Activated CD4-positive, alpha-beta T cell treated with anti-CD3 and anti-CD28 coated beads, Interleukin-2, amount 50 U/mL, for 4 hours (primary cell): ENCODE measurements at regions not wholly inside any gene's neighbourhood (a gene's known extent, or its start where the extent isn't known, plus 50 kb on each side); places are given as distances from the start of the nearest gene placed in this dataset.

ENCODE experiments used
- DNase-seq, 2 experiments: peaks; one replicate each; pipeline ENCODE4 v3.0.0-alpha.2; 2020

- DNase-seq = no peak
These were observed 234.5 kb downstream of the METTL4 start for GRCh38 chr18:2336690-2337392.

GRCh38 chr18:2337552-2338141 is 233.7 kb downstream of the METTL4 start:
- peak; percentile 35 to 47 for DNase-seq

- DNase-seq = no peak
These were observed 232.7 kb downstream of the METTL4 start for GRCh38 chr18:2338601-2339000.

DNA sequence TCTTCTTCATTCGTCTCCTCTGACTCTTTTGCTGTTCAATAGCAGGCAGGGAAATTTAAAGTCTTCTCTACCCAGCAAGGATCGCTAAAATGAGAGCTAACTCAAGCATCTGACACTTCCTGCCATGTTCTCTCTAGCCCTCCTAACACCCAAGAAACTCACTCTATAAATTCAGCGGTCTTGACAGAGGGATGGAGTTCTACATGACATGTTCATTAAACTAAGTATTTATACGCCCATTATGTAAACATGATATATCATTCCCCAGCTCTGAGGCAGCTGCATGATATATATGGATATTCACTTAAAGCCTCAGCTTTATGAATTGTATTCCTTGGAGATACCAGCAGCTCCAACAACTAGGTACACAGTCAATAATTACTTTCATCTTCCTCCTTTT is 231.0 kb downstream of the METTL4 start:
- DNase-seq = no peak

DNA sequence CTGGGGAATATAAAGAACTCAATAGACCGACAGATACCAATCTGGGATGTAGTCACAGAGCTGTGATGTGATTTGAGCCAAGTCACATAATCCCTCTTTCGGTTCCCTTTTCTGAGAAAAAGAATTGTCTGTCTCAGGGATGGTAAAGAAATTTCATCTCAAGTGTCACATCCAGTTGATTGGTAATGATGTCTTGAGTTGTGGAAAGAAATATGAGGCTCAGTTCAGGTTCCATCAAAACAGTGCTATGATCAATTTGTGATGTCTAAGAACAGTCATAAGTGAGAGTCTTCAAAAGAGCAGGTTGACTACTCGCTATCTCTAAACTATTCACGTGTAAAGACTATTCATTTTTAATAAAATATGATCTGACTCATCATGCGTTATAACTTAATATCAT is 223.3 kb downstream of the METTL4 start:
- no peak for DNase-seq

GRCh38 chr18:2351126-2351850 is 220.0 kb downstream of the METTL4 start:
- no peak for DNase-seq

DNA sequence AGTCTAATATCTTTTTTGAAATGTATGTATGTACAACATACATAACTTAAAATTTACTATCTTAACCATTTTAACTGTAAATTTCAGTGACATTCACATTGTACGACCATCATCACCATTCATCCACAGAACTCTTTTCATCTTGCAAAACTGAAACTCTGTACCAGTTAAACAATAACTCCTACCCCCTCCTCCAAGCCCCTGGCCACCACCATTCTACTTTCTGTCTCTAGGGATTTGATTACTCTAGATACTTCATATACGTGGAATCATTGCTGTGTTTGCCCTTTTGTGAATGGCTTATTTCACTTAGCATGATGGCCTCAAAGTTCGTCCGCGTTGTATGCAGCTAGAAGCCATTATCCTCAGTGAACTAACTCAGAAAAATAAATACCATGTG is 217.0 kb downstream of the METTL4 start:
- no peak for DNase-seq

- no peak for DNase-seq
These were observed 214.4 kb downstream of the METTL4 start for GRCh38 chr18:2356906-2357305.

DNA sequence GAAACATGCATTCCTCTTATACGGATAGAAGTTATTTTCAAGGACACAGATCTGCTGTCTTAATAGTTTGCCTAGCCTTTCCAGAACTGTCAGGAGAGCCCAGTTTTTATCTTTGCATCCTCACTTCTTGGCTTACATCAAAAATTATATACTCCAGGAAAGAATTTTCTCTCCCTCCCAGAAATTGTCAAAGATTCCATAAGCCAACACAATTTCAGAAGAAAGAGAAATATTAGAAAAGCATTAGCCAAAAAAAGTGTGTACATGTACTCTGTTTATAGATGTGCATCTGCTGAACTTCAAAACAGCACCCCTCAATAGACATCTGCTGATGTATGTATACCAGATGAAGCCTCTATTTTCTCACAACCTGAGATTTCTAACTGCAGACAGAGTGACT is 210.4 kb downstream of the METTL4 start:
- DNase-seq = no peak

- no peak for DNase-seq
These were observed 203.2 kb downstream of the METTL4 start for GRCh38 chr18:2368102-2368501.

DNA sequence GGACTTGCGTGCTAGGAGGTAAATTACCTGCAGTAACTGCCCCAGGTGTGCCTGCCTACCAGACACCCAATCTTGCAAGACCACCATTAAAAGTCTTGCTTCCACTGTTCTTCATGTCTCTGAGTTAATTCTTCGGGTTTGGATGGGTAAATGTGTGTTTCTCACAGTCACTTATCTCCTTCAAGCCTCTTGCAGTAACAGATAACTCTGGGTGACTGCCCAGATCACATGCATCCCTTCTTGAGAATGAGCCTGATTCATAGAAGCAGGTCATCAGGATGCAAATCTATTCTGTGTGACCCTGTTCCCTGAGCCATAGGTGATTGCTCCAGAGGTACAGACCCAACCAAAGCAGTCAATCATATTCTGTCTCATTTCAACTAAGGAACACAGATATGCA is 194.6 kb downstream of the METTL4 start:
- DNase-seq = no peak

DNA sequence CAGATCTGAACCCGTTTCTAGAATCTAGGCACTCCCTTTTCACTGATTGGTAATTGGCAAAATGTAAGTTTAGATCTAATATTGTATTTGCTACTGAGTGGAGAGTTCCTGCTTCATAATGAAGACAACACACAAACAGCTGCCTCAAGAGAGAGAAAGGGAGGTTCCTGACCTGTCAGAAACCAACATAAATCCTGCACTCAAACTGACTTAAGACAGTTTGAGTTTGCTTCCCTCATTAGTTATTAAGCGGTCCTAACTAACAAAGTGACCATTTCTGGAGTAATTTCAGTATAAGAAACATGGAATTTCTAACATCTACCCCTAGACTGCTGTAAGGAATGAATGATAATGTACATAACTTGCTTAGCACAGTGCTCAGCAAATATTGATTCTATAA is 191.2 kb downstream of the METTL4 start:
- no peak for DNase-seq

DNA sequence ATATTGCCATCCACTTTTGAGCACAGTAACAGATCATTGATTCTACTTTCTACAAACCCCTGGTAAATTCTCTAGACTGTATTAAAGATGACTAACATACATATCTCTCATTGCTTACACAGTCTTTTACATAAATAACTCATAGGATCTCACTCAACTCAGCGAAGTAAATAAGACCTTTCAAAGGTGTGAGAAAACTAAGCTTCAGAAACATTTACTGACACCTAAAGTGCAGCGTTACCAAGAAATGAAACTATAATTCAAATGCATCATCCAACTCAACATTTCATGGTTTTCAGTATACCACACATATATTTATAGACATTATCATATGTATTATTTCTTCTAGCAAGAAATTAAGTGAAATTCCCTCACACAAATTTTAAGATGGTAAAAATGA is 189.8 kb downstream of the METTL4 start:
- DNase-seq = no peak

GRCh38 chr18:2387588-2387987 is 183.7 kb downstream of the METTL4 start:
- no peak for DNase-seq

GRCh38 chr18:2390158-2390557 is 181.1 kb downstream of the METTL4 start:
- DNase-seq = no peak

DNA sequence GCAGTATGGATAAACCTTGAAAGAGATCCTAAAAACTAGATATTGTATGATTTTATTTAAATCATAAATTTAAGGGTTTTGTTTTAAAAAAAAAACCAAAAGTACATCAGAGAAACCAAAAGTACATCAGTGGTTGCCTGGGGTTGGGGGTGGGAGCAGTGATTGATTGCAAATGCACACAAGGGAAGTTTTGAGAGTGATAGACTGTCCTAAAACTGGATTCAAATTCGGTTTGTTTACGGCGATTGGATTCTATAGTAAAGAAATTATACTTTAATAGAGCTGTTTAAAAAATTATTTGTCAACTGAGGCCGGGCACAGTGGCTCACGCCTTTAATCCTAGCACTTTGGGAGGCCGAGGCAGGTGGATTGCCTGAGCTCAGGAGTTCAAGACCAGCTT is 179.8 kb downstream of the METTL4 start:
- no peak for DNase-seq

- no peak for DNase-seq
These were observed 178.9 kb downstream of the METTL4 start for GRCh38 chr18:2392446-2392845.

- DNase-seq = no peak
These were observed 176.6 kb downstream of the METTL4 start for GRCh38 chr18:2394684-2395083.

- DNase-seq = no peak
These were observed 175.7 kb downstream of the METTL4 start for GRCh38 chr18:2395427-2396161.

DNA sequence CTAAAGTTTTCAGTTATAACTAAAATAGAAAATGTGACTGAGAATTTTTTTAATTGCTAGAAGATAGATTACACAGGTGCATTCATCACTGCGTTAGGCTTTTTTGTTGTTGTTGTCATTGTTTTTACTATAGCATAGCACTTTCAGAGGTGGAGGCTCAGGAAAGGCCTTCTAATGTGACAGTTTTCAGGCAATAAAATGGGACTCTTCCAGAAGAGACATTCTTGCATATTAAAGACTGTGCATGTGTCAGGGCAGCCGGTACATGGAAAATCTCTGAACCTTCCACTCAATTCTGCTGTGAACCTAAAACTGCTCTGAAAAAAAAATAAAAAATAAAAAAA is 175.2 kb downstream of the METTL4 start:
- no peak for DNase-seq

- DNase-seq = no peak
These were observed 170.6 kb downstream of the METTL4 start for GRCh38 chr18:2400701-2401196.

- no peak for DNase-seq
These were observed 169.2 kb downstream of the METTL4 start for GRCh38 chr18:2402084-2402483.

DNA sequence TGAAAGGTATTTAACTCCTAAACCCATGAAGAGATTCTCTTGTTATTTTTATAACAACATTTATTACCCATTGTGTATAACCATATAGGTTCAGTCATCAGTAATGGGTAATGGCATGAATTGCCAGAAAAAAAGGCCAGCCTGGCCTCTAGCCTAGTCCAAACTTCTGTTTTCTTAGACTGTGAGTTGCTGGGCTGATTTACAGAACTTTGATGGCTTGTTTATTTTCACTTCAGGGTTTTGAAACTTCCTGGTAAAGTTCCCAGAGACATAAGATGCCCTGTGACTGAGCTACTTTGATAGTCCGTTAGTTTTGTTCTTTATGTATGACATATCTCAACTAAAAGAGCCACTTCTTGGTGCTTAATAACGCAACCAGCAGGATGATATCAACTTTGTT is 164.8 kb downstream of the METTL4 start:
- DNase-seq = no peak

GRCh38 chr18:2407961-2408360 is 163.3 kb downstream of the METTL4 start:
- no peak for DNase-seq
